PC-3 (cell line): ENCODE measurements at regions not wholly inside any gene's neighbourhood (a gene's known extent, or its start where the extent isn't known, plus 50 kb on each side); places are given as distances from the start of the nearest gene placed in this dataset.
"Not testable (repeated sequence)": the region's sequence is repeated elsewhere in the genome, so short reads cannot be mapped to it uniquely, and the experiment has no call there.

ENCODE experiments used
- ATAC-seq: fragments of 200-7000 bp; cut with Tn5 transposase; 2 replicates; pipeline ENCODE4 v1.9.1; 2020; ENCODE audit warnings: mild to moderate bottlenecking, moderate library complexity
- BruUV-seq: library from RNA; stranded (reverse); fragments of 400-500 nt; replicated peaks from 2 replicates; lab custom pipeline; 2021; lab: Mats Ljungman, UMichigan
- CTCF ChIA-PET: fragments of 300-600 bp; sonication (Branson Sonifier 250); formaldehyde crosslinking; loops from one replicate; lab custom pipeline; 2022; ENCODE audit warnings: antibody characterized with exemption; lab: Charles Lee
- POLR2A ChIA-PET: fragments of 300-600 bp; sonication (Branson Sonifier 250); formaldehyde crosslinking; loops from one replicate; lab custom pipeline; 2022; ENCODE audit warnings: antibody characterized with exemption; ENCODE audit not compliant: unreplicated experiment; lab: Charles Lee
- DNase-seq: peaks from one replicate; pipeline ENCODE4 v3.0.0-alpha.2; 2015
- H2AFZ ChIP-seq: fragments of 300-600 bp; sonication (generic); 2 replicates; pipeline ENCODE4 v1.6.0; 2016; ENCODE audit warnings: antibody characterized with exemption, low read length
- H3F3A ChIP-seq: fragments of 300-600 bp; sonication (generic); one replicate; pipeline ENCODE4 v1.6.0; 2017; ENCODE audit warnings: antibody characterized with exemption, low read length, control low read depth, mild to moderate bottlenecking; ENCODE audit not compliant: unreplicated experiment
- H3K27ac ChIP-seq: fragments of 300-600 bp; sonication (generic); 2 replicates; pipeline ENCODE4 v1.5.1; 2016; ENCODE audit warnings: mild to moderate bottlenecking, low read length
- H3K27me3 ChIP-seq: fragments of 300-600 bp; sonication (generic); 2 replicates; pipeline ENCODE4 v1.6.1; 2016; ENCODE audit warnings: low read length, mixed read lengths
- H3K36me3 ChIP-seq: fragments of 300-600 bp; sonication (generic); 2 replicates; pipeline ENCODE4 v1.6.1; 2016; ENCODE audit warnings: low read depth, mixed run types, low read length, mixed read lengths
- H3K4me1 ChIP-seq: fragments of 300-600 bp; sonication (generic); 2 replicates; pipeline ENCODE4 v1.5.1; 2016; ENCODE audit warnings: low read length; ENCODE audit not compliant: insufficient read depth
- H3K4me2 ChIP-seq: fragments of 300-600 bp; sonication (generic); 2 replicates; pipeline ENCODE4 v1.6.0; 2016; ENCODE audit warnings: low read length
- H3K4me3 ChIP-seq: fragments of 300-600 bp; sonication (generic); 2 replicates; pipeline ENCODE4 v1.5.1; 2016; ENCODE audit warnings: mild to moderate bottlenecking, low read length, mixed read lengths
- H3K79me2 ChIP-seq: fragments of 300-600 bp; sonication (generic); 2 replicates; pipeline ENCODE4 v1.6.1; 2017; ENCODE audit warnings: low read length, mixed read lengths
- H3K9ac ChIP-seq: fragments of 300-600 bp; sonication (generic); 2 replicates; pipeline ENCODE4 v1.6.0; 2016; ENCODE audit warnings: mild to moderate bottlenecking, low read length
- H3K9me2 ChIP-seq: fragments of 300-600 bp; sonication (generic); replicated peaks from 2 replicates; pipeline ENCODE4 v1.6.1; 2016; ENCODE audit warnings: mixed run types, low read length, mixed read lengths
- H3K9me3 ChIP-seq: fragments of 300-600 bp; sonication (generic); 2 replicates; pipeline ENCODE4 v1.6.1; 2016; ENCODE audit warnings: low read length, mixed read lengths
- H4K20me1 ChIP-seq: fragments of 300-600 bp; sonication (generic); 2 replicates; pipeline ENCODE4 v1.6.1; 2016; ENCODE audit warnings: low read length, mixed read lengths
- CTCF ChIP-seq: fragments of 300-600 bp; sonication (generic); conservative IDR thresholded peaks from 2 replicates; pipeline ENCODE4 v1.5.1; 2017; ENCODE audit warnings: antibody characterized with exemption, low read depth, mild to moderate bottlenecking, low read length
- EZH2 ChIP-seq: fragments of 300-600 bp; sonication (generic); IDR thresholded peaks from one replicate; pipeline ENCODE4 v1.6.1; 2017; ENCODE audit warnings: antibody characterized with exemption, mild to moderate bottlenecking, low read length; ENCODE audit not compliant: unreplicated experiment
- EZH2phosphoT487 ChIP-seq: fragments of 300-600 bp; sonication (generic); IDR thresholded peaks from 2 replicates; pipeline ENCODE4 v1.6.1; 2018; ENCODE audit warnings: mild to moderate bottlenecking, antibody characterized with exemption, low read length, borderline replicate concordance
- intact Hi-C: fragments of 100-400 bp; cut with micrococcal nuclease; formaldehyde crosslinking; loops from 2 replicates; pipeline ENCODE4 v1.9.0; 2023

DNA sequence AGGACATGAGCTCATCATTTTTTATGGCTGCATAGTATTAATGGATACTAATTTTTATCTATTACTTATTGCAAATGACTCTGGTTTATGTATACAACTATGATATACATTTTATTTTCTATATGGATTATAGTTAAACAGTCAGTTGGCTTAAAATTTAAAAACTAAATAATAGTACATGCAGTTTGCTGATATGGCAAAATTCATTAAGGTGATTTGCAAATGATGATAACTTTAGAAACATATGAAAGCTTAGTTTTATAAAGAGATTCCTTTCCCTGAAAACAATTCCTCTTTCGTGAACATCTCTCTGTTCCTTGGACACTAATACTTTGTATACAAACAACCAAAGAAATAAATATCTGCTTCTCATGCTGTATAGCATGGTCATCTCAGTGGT is 165.5 kb upstream of the SEMA3E start:
- H3K9me2 ChIP-seq = no peaks in the 10 kb centered on the region
- no peak overlapping the region for H2AFZ ChIP-seq
- BruUV-seq = no TSS peak
- H3K27me3 ChIP-seq = no peaks in the 10 kb centered on the region
- H3K4me3 ChIP-seq = no peak overlapping the region
- no peaks in the 10 kb centered on the region for H3K9me3 ChIP-seq
- TF ChIP-seq CTCF = no peak
- TF ChIP-seq EZH2 = no peak
- no peak for TF ChIP-seq EZH2phosphoT487
- H3K36me3 ChIP-seq = no peaks in the 10 kb centered on the region
- H4K20me1 ChIP-seq = no peaks in the 10 kb centered on the region
- no peaks in the 10 kb centered on the region for H3K79me2 ChIP-seq
- H3K4me1 ChIP-seq = no peaks in the 10 kb centered on the region
- ChIA-PET POLR2A (no interaction called here), CTCF (no interaction called here)
- H3F3A ChIP-seq = no peaks in the 10 kb centered on the region
- intact Hi-C loops = no loop called here
- DNase-seq (no peak), ATAC-seq (no peak)
- H3K27ac ChIP-seq = no peak overlapping the region
- H3K9ac ChIP-seq = no peak overlapping the region
- no peak overlapping the region for H3K4me2 ChIP-seq

GRCh38 chr7:83812563-83812962 is 163.6 kb upstream of the SEMA3E start:
- H3K4me2 ChIP-seq, H3K27me3 ChIP-seq, POLR2A ChIA-PET, intact Hi-C loops, H3K9me3 ChIP-seq, H3K9ac ChIP-seq, H3K79me2 ChIP-seq, H3K4me3 ChIP-seq, H4K20me1 ChIP-seq, DNase-seq, H3K9me2 ChIP-seq, H3K27ac ChIP-seq, H3F3A ChIP-seq, BruUV-seq, H3K4me1 ChIP-seq, ATAC-seq, H2AFZ ChIP-seq, H3K36me3 ChIP-seq, CTCF ChIA-PET: not testable (repeated sequence)

GRCh38 chr7:83808982-83809381 is 160.0 kb upstream of the SEMA3E start:
- intact Hi-C loops = no loop called here

More at GRCh38 chr7:83808982-83809381, 160.0 kb upstream of the SEMA3E start:
- ChIA-PET POLR2A (no interaction called here), CTCF (no interaction called here)
- no peaks in the 10 kb centered on the region for H3K9me3 ChIP-seq
- TF ChIP-seq CTCF (no peak), EZH2phosphoT487 (no peak), EZH2 (no peak)
- DNase-seq = no peak
- H3K4me2 ChIP-seq = no peak overlapping the region
- no peaks in the 10 kb centered on the region for H3K79me2 ChIP-seq
- H4K20me1 ChIP-seq = no peaks in the 10 kb centered on the region
- no peaks in the 10 kb centered on the region for H3K36me3 ChIP-seq
- H3F3A ChIP-seq = no peaks in the 10 kb centered on the region
- no TSS peak for BruUV-seq
- H3K4me3 ChIP-seq = no peak overlapping the region
- H3K9ac ChIP-seq = no peak overlapping the region
- no peaks in the 10 kb centered on the region for H3K4me1 ChIP-seq
- no peaks in the 10 kb centered on the region for H3K9me2 ChIP-seq
- H3K27me3 ChIP-seq = no peaks in the 10 kb centered on the region; the same call in 1 of the 2 replicates
- no peak overlapping the region for H2AFZ ChIP-seq
- no peak for ATAC-seq
- H3K27ac ChIP-seq = no peak overlapping the region
